Fibroblast of mammary gland (primary cell): ENCODE measurements at regions not wholly inside any gene's neighbourhood (a gene's known extent, or its start where the extent isn't known, plus 50 kb on each side); places are given as distances from the start of the nearest gene placed in this dataset.

Source experiments
- DNase-seq: peaks from one replicate; pipeline ENCODE4 v3.0.0-alpha.2; 2010; ENCODE audit warnings: low read depth
- H3K4me3 ChIP-seq: 2 replicates; pipeline ENCODE4 v1.5.1; 2011; ENCODE audit warnings: low read depth, mild to moderate bottlenecking, low read length, moderate library complexity; ENCODE audit not compliant: control insufficient read depth
- CTCF ChIP-seq: conservative IDR thresholded peaks from 2 replicates; pipeline ENCODE4 v1.5.1; 2011; ENCODE audit warnings: low read depth, low read length, inconsistent platforms; ENCODE audit not compliant: control insufficient read depth, insufficient read depth

GRCh38 chr16:72677662-72678447, 370.1 kb downstream of the ZFHX3 start:
- TF ChIP-seq CTCF = no peak
- peak; percentile 63 for DNase-seq
- H3K4me3 ChIP-seq = no peak overlapping the region

- DNase-seq = peak; percentile 16
- H3K4me3 ChIP-seq = no peak overlapping the region
- no peak for TF ChIP-seq CTCF
These were observed 374.8 kb downstream of the ZFHX3 start for GRCh38 chr16:72673118-72673517.

GRCh38 chr16:72666267-72666666, 381.7 kb downstream of the ZFHX3 start:
- DNase-seq = peak; percentile 7
- TF ChIP-seq CTCF = no peak
- H3K4me3 ChIP-seq = no peak overlapping the region

- peak overlapping the region; percentile 94 for H3K4me3 ChIP-seq
- DNase-seq = no peak
These were observed 382.2 kb downstream of the ZFHX3 start for GRCh38 chr16:72665701-72666100.

GRCh38 chr16:72664509-72665408, 383.2 kb downstream of the ZFHX3 start:
- H3K4me3 ChIP-seq = peak overlapping the region; percentile 94
- no peak for TF ChIP-seq CTCF
- peak; percentile 99 for DNase-seq

More at GRCh38 chr16:72665701-72666100, 382.2 kb downstream of the ZFHX3 start:
- no peak for TF ChIP-seq CTCF

GRCh38 chr16:72664056-72664508, 383.8 kb downstream of the ZFHX3 start:
- DNase-seq = peak; percentile 10
- H3K4me3 ChIP-seq = peak overlapping the region; percentile 94
- no peak for TF ChIP-seq CTCF
